Iris pigment epithelial cell (primary cell): ENCODE measurements at regions not wholly inside any gene's neighbourhood (a gene's known extent, or its start where the extent isn't known, plus 50 kb on each side); places are given as distances from the start of the nearest gene placed in this dataset.

Experiments used
- DNase-seq: peaks from one replicate; pipeline ENCODE4 v3.0.0-alpha.2; 2011; ENCODE audit warnings: low read depth

GRCh38 chrX:68947882-68948605 lies 119.2 kb downstream of the EFNB1 start:
- no peak for DNase-seq

GRCh38 chrX:68945603-68946228 lies 116.9 kb downstream of the EFNB1 start:
- DNase-seq = peak; percentile 74

DNA sequence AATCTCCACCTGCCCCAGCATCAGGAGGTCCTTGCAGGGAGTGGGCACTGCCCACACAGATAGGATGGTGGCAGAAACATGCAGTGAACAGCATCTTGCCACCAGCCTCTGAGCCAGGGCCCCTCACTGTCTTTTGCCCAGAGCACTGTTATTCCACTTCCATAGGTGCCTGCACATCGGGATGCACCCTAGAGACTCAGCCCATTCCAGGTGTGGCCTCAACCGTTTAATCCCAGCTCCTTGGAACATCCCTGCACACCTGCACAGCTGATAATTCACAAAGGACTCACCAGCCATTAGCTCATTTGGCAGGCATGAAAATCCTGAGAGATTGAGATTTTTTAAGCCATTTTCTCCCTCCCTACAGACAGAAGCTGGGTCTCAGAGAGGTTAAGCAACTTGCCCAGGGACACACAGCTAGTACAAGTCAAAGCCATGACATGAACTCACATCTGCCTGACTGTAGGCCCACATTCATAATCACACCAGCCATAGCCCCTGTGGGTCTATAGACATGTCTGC lies 116.3 kb downstream of the EFNB1 start:
- no peak for DNase-seq

- DNase-seq = no peak
These were observed 115.4 kb downstream of the EFNB1 start for GRCh38 chrX:68944211-68944610.

GRCh38 chrX:68942840-68943239 lies 114.0 kb downstream of the EFNB1 start:
- no peak for DNase-seq

- no peak for DNase-seq
These were observed 113.3 kb downstream of the EFNB1 start for GRCh38 chrX:68942104-68942503.

DNA sequence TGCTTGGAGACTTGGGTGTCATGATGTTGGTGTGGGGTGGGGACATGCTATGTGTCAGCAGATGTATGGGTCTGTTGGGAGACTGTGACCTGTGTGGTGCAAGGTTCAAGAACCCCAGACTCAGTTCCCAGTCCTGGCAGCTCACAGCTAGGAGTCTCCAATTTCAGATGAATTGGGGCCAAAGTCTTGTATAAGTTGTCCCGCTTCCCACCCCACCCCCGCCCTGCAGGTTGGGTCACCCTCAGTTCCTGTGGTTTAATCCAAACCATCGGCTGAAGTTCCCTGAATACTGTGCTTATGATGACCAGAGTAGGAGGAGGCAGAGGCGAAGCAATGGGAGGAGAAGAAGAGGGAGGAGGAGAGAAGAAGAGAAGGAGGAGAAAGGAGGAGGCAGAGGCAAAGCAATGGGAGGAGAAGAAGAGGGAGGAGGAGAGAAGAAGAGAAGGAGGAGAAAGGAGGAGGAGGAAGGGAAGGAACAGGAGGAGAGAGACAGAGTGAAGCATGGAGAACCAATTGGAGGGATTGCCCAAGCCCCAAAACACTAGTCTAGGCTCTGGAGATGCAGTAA lies 112.6 kb downstream of the EFNB1 start:
- DNase-seq = peak; percentile 24

DNA sequence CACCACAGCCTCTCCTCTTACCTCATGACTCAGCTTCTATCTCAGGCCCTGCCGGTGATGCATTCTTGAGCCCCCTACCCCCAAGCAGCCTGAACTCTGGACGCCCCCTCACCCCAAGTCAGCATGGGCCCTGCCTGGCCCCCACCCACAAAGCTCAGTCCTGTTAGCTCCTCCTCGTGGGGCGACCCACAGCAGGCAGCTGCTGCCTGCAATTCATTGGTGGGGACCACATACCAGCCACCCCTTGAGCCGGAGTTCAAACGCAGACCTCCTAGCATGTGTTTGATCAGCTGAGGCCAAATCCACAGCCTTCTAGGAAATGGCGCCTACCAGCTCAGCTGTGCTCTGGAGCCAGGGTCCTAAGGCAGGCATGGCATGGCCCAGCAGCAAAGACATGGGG lies 111.8 kb downstream of the EFNB1 start:
- no peak for DNase-seq

GRCh38 chrX:68939868-68940267 lies 111.0 kb downstream of the EFNB1 start:
- DNase-seq = no peak

DNA sequence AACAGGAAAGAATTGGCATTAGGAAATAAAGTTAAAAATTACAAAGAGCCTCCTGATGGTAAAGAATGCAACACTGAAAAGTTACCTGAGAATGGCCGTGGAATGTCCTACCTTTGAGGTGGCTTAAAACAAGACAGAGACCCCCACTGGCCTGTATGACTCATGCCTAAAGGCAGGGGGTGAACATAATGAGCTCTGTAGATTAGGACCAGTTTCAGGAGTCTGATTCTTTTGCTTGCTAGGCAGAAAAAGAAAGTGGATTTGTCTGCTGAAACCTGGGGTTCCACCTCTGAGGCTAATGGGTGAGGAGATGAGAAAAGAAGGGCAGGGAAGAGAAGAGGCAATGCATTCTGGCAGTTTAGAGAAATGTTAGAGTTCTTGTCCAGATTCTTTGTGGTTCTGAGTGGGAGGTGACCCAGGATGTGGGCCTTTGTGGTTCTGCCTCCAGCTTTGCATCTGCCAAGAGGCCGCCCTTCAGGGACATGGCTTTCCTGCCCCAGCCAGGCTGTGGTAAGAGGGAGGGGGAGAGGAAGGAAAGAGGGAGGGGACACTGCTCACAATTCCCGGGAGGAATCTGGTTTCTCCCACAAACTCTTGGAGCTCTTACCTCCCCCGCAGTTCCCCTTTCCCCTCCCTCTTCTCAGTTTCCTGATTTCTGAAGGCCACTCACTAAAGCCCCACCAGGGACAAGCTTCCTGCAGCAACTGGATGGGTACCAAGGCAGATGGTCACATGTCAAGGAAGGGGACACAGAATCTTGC lies 109.6 kb downstream of the EFNB1 start:
- no peak for DNase-seq

GRCh38 chrX:68937581-68937980 lies 108.8 kb downstream of the EFNB1 start:
- no peak for DNase-seq

DNA sequence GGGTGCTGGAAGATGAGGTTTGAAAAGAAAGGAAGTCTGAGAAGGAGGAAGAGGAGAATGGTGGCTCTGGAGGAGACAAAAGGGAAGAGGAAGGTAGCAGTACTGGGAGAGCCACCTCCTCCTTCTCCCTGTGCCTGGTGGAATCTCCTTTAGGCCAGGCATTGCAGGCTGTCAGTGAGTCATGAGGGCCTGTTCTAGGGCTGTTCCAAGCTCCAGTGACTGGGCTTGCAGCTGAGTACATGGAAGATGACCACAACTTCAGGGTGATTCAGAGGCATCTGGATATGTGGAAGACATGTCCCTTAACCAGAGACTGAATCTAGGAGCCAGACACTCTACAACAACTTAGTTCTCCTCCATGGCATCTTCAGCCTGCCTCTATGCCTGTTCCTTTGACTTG lies 107.8 kb downstream of the EFNB1 start:
- peak; percentile 90 for DNase-seq

GRCh38 chrX:68936126-68936525 lies 107.3 kb downstream of the EFNB1 start:
- DNase-seq = no peak

DNA sequence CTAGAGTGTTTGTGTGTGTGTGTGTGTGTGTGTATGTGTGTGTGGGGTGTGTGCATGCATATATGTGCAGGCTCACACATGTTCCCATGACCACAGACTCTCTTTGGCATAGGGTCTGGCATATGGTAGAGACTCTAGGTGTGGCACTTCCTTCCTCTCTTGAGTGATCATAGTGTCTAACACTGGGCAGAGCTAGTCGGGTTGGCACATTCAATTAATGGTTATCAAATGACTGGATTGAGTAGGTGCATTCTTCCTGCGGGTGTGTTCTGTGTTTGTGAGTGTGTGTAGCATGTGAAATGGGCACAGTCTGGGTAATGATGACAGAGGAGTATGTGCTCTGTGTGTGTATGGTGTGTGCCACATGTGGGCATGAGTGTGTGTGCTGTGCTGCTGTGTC lies 106.5 kb downstream of the EFNB1 start:
- DNase-seq = no peak

GRCh38 chrX:68934922-68935321 lies 106.1 kb downstream of the EFNB1 start:
- no peak for DNase-seq

- no peak for DNase-seq
These were observed 105.6 kb downstream of the EFNB1 start for GRCh38 chrX:68934421-68934820.

- no peak for DNase-seq
These were observed 103.8 kb downstream of the EFNB1 start for GRCh38 chrX:68932611-68933010.

GRCh38 chrX:68931345-68931744 lies 102.5 kb downstream of the EFNB1 start:
- no peak for DNase-seq

- DNase-seq = no peak
These were observed 101.9 kb downstream of the EFNB1 start for GRCh38 chrX:68930542-68931317.

DNA sequence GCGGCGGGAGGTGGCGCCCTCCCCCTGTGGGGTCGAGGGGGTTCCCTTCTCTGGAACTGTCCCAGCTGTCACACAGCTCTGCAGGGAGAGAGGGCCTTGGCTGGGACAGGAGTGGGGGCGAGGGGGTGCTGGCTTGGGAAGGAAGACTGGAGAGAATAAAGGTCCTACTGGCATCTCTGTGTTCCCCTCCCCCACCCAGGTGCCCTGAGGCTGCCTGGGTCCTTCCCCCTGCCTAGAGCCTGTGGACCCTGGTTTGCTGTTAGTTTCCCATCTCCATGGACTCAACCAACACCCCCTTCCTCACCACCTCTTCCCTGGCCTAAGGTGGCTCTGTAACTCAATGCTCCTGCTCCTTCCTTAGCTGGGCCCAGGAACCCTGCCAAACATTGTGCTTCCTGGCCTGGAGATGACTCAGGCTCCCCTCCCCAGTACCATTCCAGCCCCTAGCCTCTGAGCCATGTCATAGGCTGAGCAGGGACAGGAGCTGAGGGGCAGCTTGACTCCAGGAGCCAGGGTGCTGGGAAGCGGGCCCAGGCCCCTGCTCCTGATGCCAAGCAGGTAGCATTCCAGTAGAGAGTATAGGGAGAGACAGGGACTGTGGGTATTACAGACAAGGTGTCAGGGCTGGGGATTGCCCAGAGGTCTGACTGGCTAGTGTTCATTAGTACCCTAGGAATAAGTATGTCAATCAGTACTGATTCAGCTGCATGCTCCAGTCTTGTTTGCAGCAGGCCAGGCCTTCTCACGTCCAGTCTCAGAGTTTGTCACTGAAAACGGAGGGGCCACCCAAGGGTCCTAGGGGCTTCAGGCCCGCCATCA lies 100.7 kb downstream of the EFNB1 start:
- peak; percentile 82 for DNase-seq

GRCh38 chrX:68928401-68928800 lies 99.6 kb downstream of the EFNB1 start:
- DNase-seq = no peak
